ENCODE measurements at regions not wholly inside any gene's neighbourhood (a gene's known extent, or its start where the extent isn't known, plus 50 kb on each side); places are given as distances from the start of the nearest gene placed in this dataset.

DNA sequence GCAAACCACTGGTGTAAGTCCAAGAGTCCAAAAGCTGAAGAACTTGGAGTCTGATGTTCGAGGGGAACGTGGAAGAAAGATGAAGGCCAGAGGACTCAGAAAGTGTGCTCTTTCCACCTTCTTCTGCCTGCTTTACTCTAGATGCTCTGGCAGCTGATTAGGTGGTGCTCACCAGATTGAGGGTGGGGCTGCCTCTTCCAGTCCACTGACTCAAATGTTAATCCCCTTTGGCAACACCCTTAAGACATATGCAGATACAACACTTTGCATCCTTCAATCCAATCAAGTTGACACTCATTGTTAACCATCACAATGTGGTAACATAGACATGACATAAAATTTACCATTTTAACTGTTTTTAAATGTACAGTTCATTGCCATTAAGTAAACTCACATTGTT is 249.5 kb downstream of the COG6 start:
- Mint-ChIP-seq H3K9me3 (ENCODE audit: unreplicated experiment) (no peaks in the 10 kb centered on the region), H3K27ac (ENCODE audit: unreplicated experiment) (no peak overlapping the region), H3K36me3 (ENCODE audit: low read depth, unreplicated experiment) (no peaks in the 10 kb centered on the region), H3K4me3 (ENCODE audit: unreplicated experiment) (no peak overlapping the region), H3K27me3 (ENCODE audit: low read depth, unreplicated experiment) (peaks cover 5% of the 10 kb centered on the region), H3K4me1 (ENCODE audit: low read depth, unreplicated experiment) (no peaks in the 10 kb centered on the region)
- no peak for DNase-seq (ENCODE audit: low read depth)
- H2AFZ ChIP-seq (ENCODE audit: low read depth, low read length), result no peak overlapping the region
- H3K27me3 ChIP-seq (ENCODE audit: insufficient read depth, low read length), result peaks cover 2% of the 10 kb centered on the region
- H3K4me1 ChIP-seq (ENCODE audit: insufficient read depth, low read length), result peaks cover 7% of the 10 kb centered on the region
- H3K79me2 ChIP-seq (ENCODE audit: insufficient read depth, low read length), result no peaks in the 10 kb centered on the region
- no peak overlapping the region for H3K4me3 ChIP-seq (ENCODE audit: insufficient read depth, low read depth, low read length)
- FAIRE-seq, result no peak
- no peaks in the 10 kb centered on the region for H3K36me3 ChIP-seq (ENCODE audit: insufficient read depth, low read length)
- no peaks in the 10 kb centered on the region for H3K9me3 ChIP-seq (ENCODE audit: insufficient read depth, low read depth, low read length)
- TF ChIP-seq CTCF (IDR thresholded peaks at IDR 0.05; ENCODE audit: insufficient read depth, low read depth, low read length), result no peak
- TF ChIP-seq EZH2 (IDR thresholded peaks at IDR 0.05; ENCODE audit: insufficient read depth, low read length), result no peak
- H4K20me1 ChIP-seq (ENCODE audit: insufficient read depth, low read length), result no peaks in the 10 kb centered on the region
- H3K4me2 ChIP-seq (ENCODE audit: low read length), result no peak overlapping the region
- no peak overlapping the region for H3K9ac ChIP-seq (ENCODE audit: low read length)
- no peak overlapping the region for H3K27ac ChIP-seq (ENCODE audit: low read depth, low read length)

DNA sequence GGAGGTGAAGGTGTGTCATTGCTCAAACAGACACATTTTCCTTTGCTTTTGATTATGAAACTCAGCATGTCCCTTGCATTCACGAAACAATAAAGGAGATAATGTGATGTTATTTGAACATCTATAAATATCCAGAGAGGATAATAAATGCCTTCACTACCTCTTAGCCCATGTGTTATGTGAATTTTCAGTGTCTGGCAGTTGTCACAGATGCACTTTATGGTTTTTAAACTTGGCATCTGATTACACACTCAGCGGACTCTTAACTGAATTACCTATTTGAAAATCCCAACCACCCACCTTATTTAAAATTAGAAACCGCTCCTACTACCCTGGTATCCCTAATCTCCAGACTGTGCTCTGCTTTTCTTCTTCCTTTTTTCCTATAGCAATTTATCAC is 254.2 kb downstream of the COG6 start:
- no peaks in the 10 kb centered on the region for H3K27me3 ChIP-seq (ENCODE audit: insufficient read depth, low read length)
- H3K4me2 ChIP-seq (ENCODE audit: low read length), result no peak overlapping the region
- H3K9ac ChIP-seq (ENCODE audit: low read length), result no peak overlapping the region
- H3K36me3 ChIP-seq (ENCODE audit: insufficient read depth, low read length), result no peaks in the 10 kb centered on the region
- H3K27me3 Mint-ChIP-seq (ENCODE audit: low read depth, unreplicated experiment), result peaks cover 1% of the 10 kb centered on the region
- no peak overlapping the region for H2AFZ ChIP-seq (ENCODE audit: low read depth, low read length)
- H3K27ac Mint-ChIP-seq (ENCODE audit: unreplicated experiment), result no peak overlapping the region
- H3K79me2 ChIP-seq (ENCODE audit: insufficient read depth, low read length), result no peaks in the 10 kb centered on the region
- H3K9me3 ChIP-seq (ENCODE audit: insufficient read depth, low read depth, low read length), result no peaks in the 10 kb centered on the region
- no peaks in the 10 kb centered on the region for H4K20me1 ChIP-seq (ENCODE audit: insufficient read depth, low read length)
- no peaks in the 10 kb centered on the region for H3K4me1 ChIP-seq (ENCODE audit: insufficient read depth, low read length)
- no peak for TF ChIP-seq CTCF (IDR thresholded peaks at IDR 0.05; ENCODE audit: insufficient read depth, low read depth, low read length)
- no peak for TF ChIP-seq EZH2 (IDR thresholded peaks at IDR 0.05; ENCODE audit: insufficient read depth, low read length)
- no peak overlapping the region for H3K4me3 Mint-ChIP-seq (ENCODE audit: unreplicated experiment)
- H3K27ac ChIP-seq (ENCODE audit: low read depth, low read length), result no peak overlapping the region
- no peaks in the 10 kb centered on the region for H3K9me3 Mint-ChIP-seq (ENCODE audit: unreplicated experiment)
- H3K4me1 Mint-ChIP-seq (ENCODE audit: low read depth, unreplicated experiment), result peaks cover 3% of the 10 kb centered on the region
- no peaks in the 10 kb centered on the region for H3K36me3 Mint-ChIP-seq (ENCODE audit: low read depth, unreplicated experiment)
- FAIRE-seq, result no peak
- H3K4me3 ChIP-seq (ENCODE audit: insufficient read depth, low read depth, low read length), result no peak overlapping the region
- DNase-seq (ENCODE audit: low read depth), result no peak

- H3K36me3 Mint-ChIP-seq (ENCODE audit: low read depth, unreplicated experiment), result no peaks in the 10 kb centered on the region
- Histone ChIP-seq H3K9me3 (ENCODE audit: insufficient read depth, low read depth, low read length) (no peaks in the 10 kb centered on the region), H3K9ac (ENCODE audit: low read length) (no peak overlapping the region), H2AFZ (ENCODE audit: low read depth, low read length) (no peak overlapping the region), H3K79me2 (ENCODE audit: insufficient read depth, low read length) (no peaks in the 10 kb centered on the region), H4K20me1 (ENCODE audit: insufficient read depth, low read length) (no peaks in the 10 kb centered on the region), H3K36me3 (ENCODE audit: insufficient read depth, low read length) (no peaks in the 10 kb centered on the region), H3K4me2 (ENCODE audit: low read length) (no peak overlapping the region), H3K4me1 (ENCODE audit: insufficient read depth, low read length) (no peaks in the 10 kb centered on the region), H3K27ac (ENCODE audit: low read depth, low read length) (no peak overlapping the region), H3K4me3 (ENCODE audit: insufficient read depth, low read depth, low read length) (no peak overlapping the region), H3K27me3 (ENCODE audit: insufficient read depth, low read length) (no peaks in the 10 kb centered on the region)
- H3K9me3 Mint-ChIP-seq (ENCODE audit: unreplicated experiment), result no peaks in the 10 kb centered on the region
- H3K4me1 Mint-ChIP-seq (ENCODE audit: low read depth, unreplicated experiment), result peaks cover 3% of the 10 kb centered on the region
- peaks cover 1% of the 10 kb centered on the region for H3K27me3 Mint-ChIP-seq (ENCODE audit: low read depth, unreplicated experiment)
- DNase-seq (ENCODE audit: low read depth) (no peak), FAIRE-seq (no peak)
- no peak overlapping the region for H3K4me3 Mint-ChIP-seq (ENCODE audit: unreplicated experiment)
- no peak overlapping the region for H3K27ac Mint-ChIP-seq (ENCODE audit: unreplicated experiment)
- TF ChIP-seq CTCF (IDR thresholded peaks at IDR 0.05; ENCODE audit: insufficient read depth, low read depth, low read length) (no peak), EZH2 (IDR thresholded peaks at IDR 0.05; ENCODE audit: insufficient read depth, low read length) (no peak)
These were observed 254.6 kb downstream of the COG6 start for GRCh38 chr13:39910041-39910440.

Measured in astrocyte (in vitro differentiated cells and primary cell).